ENCODE measurements at regions not wholly inside any gene's neighbourhood (a gene's known extent, or its start where the extent isn't known, plus 50 kb on each side); places are given as distances from the start of the nearest gene placed in this dataset.

DNA sequence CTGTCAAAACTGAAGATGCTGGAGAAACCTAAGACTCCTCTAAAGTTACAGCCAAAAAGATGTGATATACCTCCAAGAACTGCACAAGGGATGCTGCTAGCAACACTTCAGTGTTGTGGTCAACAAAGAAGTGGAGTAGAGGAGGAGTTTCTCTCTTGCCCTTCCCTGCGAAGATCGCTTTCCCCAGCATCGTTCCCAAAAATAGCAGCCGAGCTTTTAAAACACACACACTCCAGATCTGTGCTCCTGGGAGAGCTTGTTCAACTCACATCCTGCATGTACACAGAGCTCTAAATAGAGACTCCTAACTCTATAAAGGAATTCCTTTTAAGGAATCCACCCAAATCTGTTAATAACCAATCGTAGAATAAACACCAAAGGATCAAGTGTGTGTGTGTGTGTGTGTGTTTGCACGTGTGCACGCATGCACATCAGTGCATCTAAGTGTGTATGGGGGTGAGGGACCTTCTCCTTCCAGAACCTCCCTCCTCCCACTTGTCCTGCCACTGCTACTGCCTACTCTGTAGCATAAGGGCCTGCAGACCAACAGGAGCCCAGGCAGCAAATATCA lies 58.5 kb downstream of the PSMG1 start:
- Mint-ChIP-seq H3K4me3 (no peak overlapping the region), H3K4me1 (ENCODE audit: low read depth in 2 of 2) (peaks cover 10% of the 10 kb centered on the region in 2 donors)
- no peak for DNase-seq (ENCODE audit: low spot score)

DNA sequence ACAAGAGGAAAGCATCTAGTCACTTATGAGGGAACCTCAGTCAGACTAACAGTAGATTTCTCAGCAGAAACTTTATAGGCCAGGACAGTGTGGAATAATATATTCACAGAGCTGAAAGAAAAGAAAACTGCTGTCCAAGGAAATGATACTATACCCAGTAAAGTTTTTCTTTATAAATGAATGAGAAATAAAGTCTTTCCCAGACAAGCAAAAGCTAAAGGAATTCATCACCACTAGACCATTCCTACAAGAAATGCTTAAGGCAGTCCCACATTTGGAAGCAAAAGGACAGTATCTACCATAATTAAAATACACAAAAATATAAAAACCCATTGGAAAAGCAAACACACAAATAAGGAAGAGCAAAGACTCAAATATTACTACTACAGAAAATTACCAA lies 59.9 kb downstream of the PSMG1 start:
- H3K36me3 Mint-ChIP-seq: peaks cover 5% of the 10 kb centered on the region
- no peak overlapping the region for H3K27ac Mint-ChIP-seq
- ATAC-seq: no peak
- H3K9me3 Mint-ChIP-seq: no peaks in the 10 kb centered on the region
- peaks cover 12 to 14% of the 10 kb centered on the region in 2 donors for H3K27me3 Mint-ChIP-seq
- no peak for DNase-seq (ENCODE audit: low spot score)
- no peak overlapping the region for H3K4me3 Mint-ChIP-seq
- peaks cover 10% of the 10 kb centered on the region in 2 donors for H3K4me1 Mint-ChIP-seq (ENCODE audit: low read depth in 2 of 2)

More for the DNA sequence above, 58.5 kb downstream of the PSMG1 start:
- no peak for ATAC-seq
- Mint-ChIP-seq H3K27ac (no peak overlapping the region), H3K9me3 (no peaks in the 10 kb centered on the region), H3K27me3 (peaks cover 14 to 15% of the 10 kb centered on the region in 2 donors), H3K36me3 (peaks cover 5% of the 10 kb centered on the region)

- DNase-seq (ENCODE audit: low spot score) (no peak), ATAC-seq (peak; percentile 45 to 55)
- peaks cover 5% of the 10 kb centered on the region for H3K36me3 Mint-ChIP-seq
- H3K27ac Mint-ChIP-seq: peak overlapping the region; percentile 2 to 11
- H3K4me3 Mint-ChIP-seq: peak overlapping the region; percentile 5
- peaks cover 10% of the 10 kb centered on the region in 2 donors for H3K4me1 Mint-ChIP-seq (ENCODE audit: low read depth in 2 of 2)
- H3K9me3 Mint-ChIP-seq: no peaks in the 10 kb centered on the region
- peaks cover 14 to 16% of the 10 kb centered on the region in 2 donors for H3K27me3 Mint-ChIP-seq
Measured at GRCh38 chr21:39121600-39122355, 61.5 kb downstream of the PSMG1 start.

DNA sequence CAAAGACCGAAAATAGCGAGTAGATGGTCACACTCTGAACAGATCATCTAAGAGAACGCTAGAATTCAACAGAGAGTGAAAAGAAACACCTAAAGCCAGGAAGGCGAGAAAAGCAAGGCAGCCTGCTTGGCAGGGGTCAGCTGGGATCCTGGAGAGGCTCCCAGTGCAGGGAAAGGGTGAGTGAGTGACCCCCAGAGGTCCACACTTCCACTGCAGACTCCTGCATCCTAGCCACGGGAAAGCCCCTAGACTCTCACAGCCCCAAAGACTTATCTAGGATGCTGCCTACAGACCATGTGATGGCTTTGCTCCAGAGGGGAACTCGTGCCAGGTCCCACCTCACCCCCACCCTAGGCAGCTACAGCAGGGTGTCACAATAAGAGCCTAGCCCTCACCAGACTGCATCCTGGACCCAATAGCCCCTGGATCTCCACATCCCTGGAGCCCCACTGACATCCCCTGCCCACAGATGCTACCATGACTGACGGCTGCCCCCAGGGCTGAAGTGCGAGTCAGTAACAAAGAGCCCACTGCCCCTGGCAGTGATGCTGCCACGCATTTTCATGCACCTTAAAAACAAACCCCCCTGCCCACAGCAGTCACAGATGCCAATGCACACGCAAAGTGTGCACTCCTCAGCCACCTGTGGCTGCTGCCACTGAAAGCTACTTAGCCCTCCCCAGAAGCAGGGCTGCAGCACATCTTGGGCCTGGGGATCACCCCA lies 62.2 kb downstream of the PSMG1 start:
- Mint-ChIP-seq H3K27me3 (peaks cover 14 to 16% of the 10 kb centered on the region in 2 donors), H3K27ac (no peak overlapping the region), H3K4me1 (ENCODE audit: low read depth in 2 of 2) (peaks cover 10% of the 10 kb centered on the region in 2 donors), H3K36me3 (peaks cover 5% of the 10 kb centered on the region), H3K4me3 (no peak overlapping the region), H3K9me3 (no peaks in the 10 kb centered on the region)
- ATAC-seq (no peak), DNase-seq (ENCODE audit: low spot score) (peak; percentile 35)

- Mint-ChIP-seq H3K27ac (no peak overlapping the region), H3K4me3 (no peak overlapping the region), H3K27me3 (peaks cover 14 to 16% of the 10 kb centered on the region in 2 donors), H3K9me3 (no peaks in the 10 kb centered on the region), H3K4me1 (ENCODE audit: low read depth in 2 of 2) (peaks cover 10% of the 10 kb centered on the region in 2 donors), H3K36me3 (peaks cover 5% of the 10 kb centered on the region)
- DNase-seq (ENCODE audit: low spot score) (no peak), ATAC-seq (no peak)
Measured at GRCh38 chr21:39119891-39120290, 63.4 kb downstream of the PSMG1 start.

GRCh38 chr21:39118604-39119215 lies 64.5 kb downstream of the PSMG1 start:
- H3K4me1 Mint-ChIP-seq (ENCODE audit: low read depth in 2 of 2): peaks cover 10% of the 10 kb centered on the region in 2 donors
- H3K27ac Mint-ChIP-seq: no peak overlapping the region
- H3K4me3 Mint-ChIP-seq: no peak overlapping the region
- ATAC-seq (no peak), DNase-seq (ENCODE audit: low spot score) (peak; percentile 45)
- peaks cover 5% of the 10 kb centered on the region for H3K36me3 Mint-ChIP-seq
- peaks cover 14 to 16% of the 10 kb centered on the region in 2 donors for H3K27me3 Mint-ChIP-seq
- H3K9me3 Mint-ChIP-seq: no peaks in the 10 kb centered on the region

GRCh38 chr21:39118061-39118460 lies 65.2 kb downstream of the PSMG1 start:
- peaks cover 10% of the 10 kb centered on the region in 2 donors for H3K4me1 Mint-ChIP-seq (ENCODE audit: low read depth in 2 of 2)

DNA sequence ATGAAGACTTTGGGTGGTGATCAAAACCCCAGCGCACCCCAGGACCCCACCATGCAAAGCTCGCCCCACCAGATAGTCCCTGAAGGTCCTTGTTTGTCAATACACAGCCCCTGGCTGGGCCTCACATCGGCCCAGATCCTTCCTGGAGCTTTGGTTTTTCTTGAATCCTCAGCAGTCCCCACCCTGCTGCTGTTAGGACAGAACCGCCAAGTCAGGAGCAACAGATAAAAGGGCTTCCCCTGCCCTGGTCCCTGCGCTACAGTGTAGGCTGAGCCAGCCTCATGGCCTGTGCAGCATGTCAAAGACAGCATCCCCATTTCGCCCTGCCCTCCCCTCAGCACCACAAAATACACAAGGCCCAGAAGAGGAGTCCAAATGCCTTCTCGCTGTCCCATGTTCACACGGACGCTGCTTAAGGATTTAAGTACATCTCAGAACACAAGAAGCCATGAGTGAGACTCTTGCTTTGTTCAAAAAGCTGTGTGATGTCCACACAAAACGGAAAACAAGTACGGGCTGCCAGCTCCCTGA lies 65.7 kb downstream of the PSMG1 start:
- H3K4me3 Mint-ChIP-seq: no peak overlapping the region
- H3K27ac Mint-ChIP-seq: no peak overlapping the region
- H3K36me3 Mint-ChIP-seq: peaks cover 5% of the 10 kb centered on the region
- H3K27me3 Mint-ChIP-seq: peaks cover 14 to 16% of the 10 kb centered on the region in 2 donors
- peaks cover 10% of the 10 kb centered on the region in 2 donors for H3K4me1 Mint-ChIP-seq (ENCODE audit: low read depth in 2 of 2)
- H3K9me3 Mint-ChIP-seq: no peaks in the 10 kb centered on the region
- ATAC-seq: no peak
- DNase-seq (ENCODE audit: low spot score): no peak

More at GRCh38 chr21:39118061-39118460, 65.2 kb downstream of the PSMG1 start:
- ATAC-seq (no peak), DNase-seq (ENCODE audit: low spot score) (no peak)
- H3K9me3 Mint-ChIP-seq: no peaks in the 10 kb centered on the region
- peaks cover 5% of the 10 kb centered on the region for H3K36me3 Mint-ChIP-seq
- no peak overlapping the region for H3K4me3 Mint-ChIP-seq
- H3K27me3 Mint-ChIP-seq: peaks cover 14 to 16% of the 10 kb centered on the region in 2 donors
- no peak overlapping the region for H3K27ac Mint-ChIP-seq

DNA sequence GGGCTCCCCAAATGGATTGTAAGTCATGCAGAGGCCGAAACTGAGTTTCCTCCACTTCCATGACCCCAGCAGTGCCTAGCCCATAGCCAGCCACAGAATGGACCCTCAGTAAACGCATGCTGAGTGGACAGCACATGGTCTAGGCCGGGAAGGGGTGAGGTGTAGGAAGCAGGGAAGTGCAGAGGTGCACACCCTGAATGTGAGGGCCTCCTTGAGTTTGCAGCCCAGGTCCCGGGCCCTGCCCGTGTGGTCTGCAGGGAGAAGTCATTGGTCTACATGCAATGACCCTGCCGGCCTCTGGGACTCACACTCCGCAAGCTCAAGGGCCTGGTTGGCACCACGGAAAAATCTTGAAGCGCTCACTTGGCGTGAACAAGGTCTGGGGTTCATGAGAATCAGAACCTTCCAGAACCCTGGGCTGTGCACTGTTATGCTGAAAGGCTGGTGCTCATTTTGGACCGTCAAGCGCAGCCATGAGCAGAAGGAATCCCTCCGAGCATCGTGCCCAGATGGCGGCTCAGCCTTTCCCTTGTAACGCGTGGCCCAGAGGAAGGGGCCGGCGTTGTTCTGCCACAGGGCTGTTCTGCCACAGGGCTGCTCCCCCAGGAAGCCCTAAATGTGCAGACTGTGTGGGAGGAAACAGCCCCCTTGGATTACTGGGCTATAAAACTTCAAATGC lies 66.4 kb downstream of the PSMG1 start:
- Mint-ChIP-seq H3K4me1 (ENCODE audit: low read depth in 2 of 2) (peaks cover 4 to 5% of the 10 kb centered on the region in 2 donors), H3K27me3 (peaks cover 14 to 16% of the 10 kb centered on the region in 2 donors), H3K9me3 (no peaks in the 10 kb centered on the region), H3K4me3 (no peak overlapping the region), H3K27ac (no peak overlapping the region), H3K36me3 (no peaks in the 10 kb centered on the region)
- no peak for ATAC-seq
- DNase-seq (ENCODE audit: low spot score): no peak

GRCh38 chr21:39115576-39116235 lies 67.5 kb downstream of the PSMG1 start:
- H3K4me3 Mint-ChIP-seq: no peak overlapping the region
- ATAC-seq: no peak
- H3K36me3 Mint-ChIP-seq: no peaks in the 10 kb centered on the region
- no peaks in the 10 kb centered on the region for H3K9me3 Mint-ChIP-seq
- peaks cover 13 to 16% of the 10 kb centered on the region in 2 donors for H3K27me3 Mint-ChIP-seq
- H3K27ac Mint-ChIP-seq: no peak overlapping the region
- no peak for DNase-seq (ENCODE audit: low spot score)
- H3K4me1 Mint-ChIP-seq (ENCODE audit: low read depth in 2 of 2): no peaks in the 10 kb centered on the region

- no peak overlapping the region for H3K27ac Mint-ChIP-seq
Measured at GRCh38 chr21:39114871-39115575, 68.2 kb downstream of the PSMG1 start.

GRCh38 chr21:39111931-39112550 lies 71.2 kb downstream of the PSMG1 start:
- ATAC-seq (no peak), DNase-seq (ENCODE audit: low spot score) (no peak)
- no peak overlapping the region for H3K27ac Mint-ChIP-seq
- H3K4me1 Mint-ChIP-seq (ENCODE audit: low read depth in 2 of 2): no peaks in the 10 kb centered on the region
- H3K27me3 Mint-ChIP-seq: peaks cover 0 to 3% of the 10 kb centered on the region in 2 donors
- H3K9me3 Mint-ChIP-seq: no peaks in the 10 kb centered on the region
- no peaks in the 10 kb centered on the region for H3K36me3 Mint-ChIP-seq
- no peak overlapping the region for H3K4me3 Mint-ChIP-seq

More at GRCh38 chr21:39114871-39115575, 68.2 kb downstream of the PSMG1 start:
- no peaks in the 10 kb centered on the region for H3K9me3 Mint-ChIP-seq
- peaks cover 7 to 16% of the 10 kb centered on the region in 2 donors for H3K27me3 Mint-ChIP-seq
- DNase-seq (ENCODE audit: low spot score) (peak; percentile 45), ATAC-seq (no peak)
- H3K4me3 Mint-ChIP-seq: no peak overlapping the region
- H3K36me3 Mint-ChIP-seq: no peaks in the 10 kb centered on the region
- H3K4me1 Mint-ChIP-seq (ENCODE audit: low read depth in 2 of 2): no peaks in the 10 kb centered on the region

Measured in natural killer cell treated with Interleukin-12 subunit alpha and Interleukin-12 subunit beta and Interleukin-15 and Interleukin-18, amount 100 ng/mL, for 72 hours (primary cell).